ENCODE measurements at regions not wholly inside any gene's neighbourhood (a gene's known extent, or its start where the extent isn't known, plus 50 kb on each side); places are given as distances from the start of the nearest gene placed in this dataset.

GRCh38 chr6:48701572-48701971, 590.6 kb upstream of the PTCHD4 start:
- TF ChIP-seq CTCF (conservative IDR thresholded peaks at IDR 0.05; ENCODE audit: low read depth, low read length) (no peak), EZH2 (IDR thresholded peaks at IDR 0.05; ENCODE audit: low read length, unreplicated experiment) (no peak)

Measured in PC-3 (cell line).